Stomach (tissue), 4 donors: ENCODE measurements at regions not wholly inside any gene's neighbourhood (a gene's known extent, or its start where the extent isn't known, plus 50 kb on each side); places are given as distances from the start of the nearest gene placed in this dataset.

ENCODE experiments used
- CTCF ChIP-seq, 7 experiments: fragments of 450-650 bp in 4 of 7; fragments of 200-600 bp in 3 of 7; sonication (generic) in 3 of 7; IDR thresholded peaks; one replicate each; pipeline ENCODE4 v1.5.1; 2016 to 2019; ENCODE audit warnings: antibody characterized with exemption in 7 of 7, control low read depth in 2 of 7, mild to moderate bottlenecking in 1 of 7
- POLR2A ChIP-seq, 4 donors: fragments of 450-650 bp; IDR thresholded peaks; one replicate each; pipeline ENCODE4 v1.6.1; 2016; ENCODE audit warnings: antibody characterized with exemption in 4 of 4, control low read depth in 2 of 4, mild to moderate bottlenecking in 1 of 4, moderate library complexity in 1 of 4
- POLR2AphosphoS5 ChIP-seq, 3 donors: sonication (generic); formaldehyde crosslinking; IDR thresholded peaks; one replicate each; pipeline ENCODE4 v1.6.1; 2016; ENCODE audit warnings: antibody characterized with exemption in 3 of 3

DNA sequence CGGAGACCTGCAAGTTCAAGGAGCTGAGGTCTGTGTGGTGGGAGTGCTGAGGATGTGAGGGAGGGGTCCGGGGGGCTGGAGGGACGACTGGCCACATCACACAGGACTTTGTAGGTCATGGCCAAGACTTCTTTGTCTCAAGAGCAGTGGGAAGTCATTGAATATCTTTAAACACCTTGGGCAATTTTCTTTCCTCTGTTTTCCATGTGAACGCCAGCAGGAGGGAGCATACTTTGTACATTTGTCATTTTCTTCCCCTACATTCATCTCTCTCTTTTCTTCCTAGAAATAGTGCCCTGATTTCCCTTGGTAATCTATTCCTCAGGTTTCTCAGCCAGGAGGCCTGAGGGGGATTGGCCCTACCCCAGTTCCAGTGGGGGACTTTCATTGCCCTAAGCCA lies 153.7 kb upstream of the MSX2 start:
- no peak for TF ChIP-seq CTCF (IDR thresholded peaks at IDR 0.05)
- no peak for TF ChIP-seq POLR2AphosphoS5 (IDR thresholded peaks at IDR 0.05)
- TF ChIP-seq POLR2A (IDR thresholded peaks at IDR 0.05): no peak
